ENCODE measurements at regions not wholly inside any gene's neighbourhood (a gene's known extent, or its start where the extent isn't known, plus 50 kb on each side); places are given as distances from the start of the nearest gene placed in this dataset.

DNA sequence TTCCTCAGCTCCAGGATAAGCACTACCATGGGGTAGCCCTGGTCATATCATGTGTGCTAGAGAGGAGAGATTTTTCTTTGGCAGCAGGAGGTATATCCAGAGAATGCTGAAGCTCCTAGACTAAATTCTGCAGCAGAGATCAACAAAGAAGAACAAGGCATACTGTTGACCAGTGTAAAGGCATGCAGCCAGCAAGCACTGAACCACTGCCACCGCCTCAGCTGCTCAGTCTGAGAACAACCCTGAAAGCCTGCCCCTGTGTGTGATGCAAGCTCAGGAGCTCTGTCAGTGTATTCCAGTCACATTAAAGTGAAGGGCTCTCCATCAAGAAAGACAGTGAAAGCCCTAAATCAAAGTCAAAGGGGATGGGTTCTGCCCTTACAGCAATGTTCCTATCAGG lies 439.5 kb upstream of the CD180 start:
- no peak for TF ChIP-seq MYC (IDR thresholded peaks at IDR 0.05; ENCODE audit: low read depth, low read length)
- TF ChIP-seq, protein P1, sequence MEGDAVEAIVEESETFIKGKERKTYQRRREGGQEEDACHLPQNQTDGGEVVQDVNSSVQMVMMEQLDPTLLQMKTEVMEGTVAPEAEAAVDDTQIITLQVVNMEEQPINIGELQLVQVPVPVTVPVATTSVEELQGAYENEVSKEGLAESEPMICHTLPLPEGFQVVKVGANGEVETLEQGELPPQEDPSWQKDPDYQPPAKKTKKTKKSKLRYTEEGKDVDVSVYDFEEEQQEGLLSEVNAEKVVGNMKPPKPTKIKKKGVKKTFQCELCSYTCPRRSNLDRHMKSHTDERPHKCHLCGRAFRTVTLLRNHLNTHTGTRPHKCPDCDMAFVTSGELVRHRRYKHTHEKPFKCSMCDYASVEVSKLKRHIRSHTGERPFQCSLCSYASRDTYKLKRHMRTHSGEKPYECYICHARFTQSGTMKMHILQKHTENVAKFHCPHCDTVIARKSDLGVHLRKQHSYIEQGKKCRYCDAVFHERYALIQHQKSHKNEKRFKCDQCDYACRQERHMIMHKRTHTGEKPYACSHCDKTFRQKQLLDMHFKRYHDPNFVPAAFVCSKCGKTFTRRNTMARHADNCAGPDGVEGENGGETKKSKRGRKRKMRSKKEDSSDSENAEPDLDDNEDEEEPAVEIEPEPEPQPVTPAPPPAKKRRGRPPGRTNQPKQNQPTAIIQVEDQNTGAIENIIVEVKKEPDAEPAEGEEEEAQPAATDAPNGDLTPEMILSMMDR (IDR thresholded peaks at IDR 0.05; ENCODE audit: extremely low read depth in 1 of 2, insufficient read depth in 1 of 2, low read depth in 1 of 2, low read length in 2 of 2), result no peak
- TF ChIP-seq POLR2AphosphoS5 (IDR thresholded peaks at IDR 0.05; ENCODE audit: insufficient read depth, low read depth, low read length), result no peak
- no peak for TF ChIP-seq POLR2A (IDR thresholded peaks at IDR 0.05; ENCODE audit: low read depth, low read length)

Measured in endothelial cell of umbilical vein (primary cell).